ENCODE measurements at regions not wholly inside any gene's neighbourhood (a gene's known extent, or its start where the extent isn't known, plus 50 kb on each side); places are given as distances from the start of the nearest gene placed in this dataset.
"Not testable (repeated sequence)": the region's sequence is repeated elsewhere in the genome, so short reads cannot be mapped to it uniquely, and the experiment has no call there.

GRCh38 chr13:111064661-111065060, 50.4 kb upstream of the ARHGEF7 start:
- DNase-seq = no peak

GRCh38 chr13:111062966-111063365, 52.1 kb upstream of the ARHGEF7 start:
- no peak for DNase-seq

- DNase-seq = no peak
Observed at GRCh38 chr13:111062305-111062704, 52.8 kb upstream of the ARHGEF7 start.

GRCh38 chr13:111061358-111062045, 53.6 kb upstream of the ARHGEF7 start:
- no peak for DNase-seq

GRCh38 chr13:111060237-111060919, 54.7 kb upstream of the ARHGEF7 start:
- DNase-seq = no peak

- no peak for DNase-seq
Observed at GRCh38 chr13:111058796-111059506, 56.2 kb upstream of the ARHGEF7 start.

GRCh38 chr13:111058339-111058738, 56.8 kb upstream of the ARHGEF7 start:
- DNase-seq = not testable (repeated sequence)

GRCh38 chr13:111051726-111052232, 63.3 kb upstream of the ARHGEF7 start:
- not testable (repeated sequence) for DNase-seq

GRCh38 chr13:111051041-111051725, 63.9 kb upstream of the ARHGEF7 start:
- DNase-seq = no peak

GRCh38 chr13:111050539-111050879, 64.6 kb upstream of the ARHGEF7 start:
- DNase-seq = no peak

GRCh38 chr13:111049791-111050538, 65.1 kb upstream of the ARHGEF7 start:
- DNase-seq = peak; percentile 19

GRCh38 chr13:111048387-111048786, 66.7 kb upstream of the ARHGEF7 start:
- DNase-seq = no peak

- no peak for DNase-seq
Observed at GRCh38 chr13:111047326-111047725, 67.8 kb upstream of the ARHGEF7 start.

GRCh38 chr13:111046590-111047141, 68.4 kb upstream of the ARHGEF7 start:
- DNase-seq = peak; percentile 8 to 24

GRCh38 chr13:111045170-111045569, 69.9 kb upstream of the ARHGEF7 start:
- no peak for DNase-seq

- DNase-seq = no peak
Observed at GRCh38 chr13:111044087-111044830, 70.9 kb upstream of the ARHGEF7 start.

GRCh38 chr13:111043575-111043982, 71.5 kb upstream of the ARHGEF7 start:
- DNase-seq = no peak

- no peak for DNase-seq
Observed at GRCh38 chr13:111042661-111043226, 72.4 kb upstream of the ARHGEF7 start.

- no peak for DNase-seq
Observed at GRCh38 chr13:111040830-111041229, 74.3 kb upstream of the ARHGEF7 start.

GRCh38 chr13:111039735-111040134, 75.4 kb upstream of the ARHGEF7 start:
- DNase-seq = no peak

- no peak for DNase-seq
Observed at GRCh38 chr13:111038887-111039286, 76.2 kb upstream of the ARHGEF7 start.

Data from Kasumi-1 (cell line).